SK-N-MC (cell line): ENCODE measurements at regions not wholly inside any gene's neighbourhood (a gene's known extent, or its start where the extent isn't known, plus 50 kb on each side); places are given as distances from the start of the nearest gene placed in this dataset.

ENCODE experiments used
- EZH2 ChIP-seq: fragments of 200-600 bp; sonication (generic); IDR thresholded peaks from one replicate; pipeline ENCODE4 v1.6.1; 2017; ENCODE audit warnings: antibody characterized with exemption
- FOXP2 ChIP-seq: optimal IDR thresholded peaks from 2 replicates; pipeline ENCODE3; 2011; ENCODE audit warnings: mild to moderate bottlenecking, moderate library complexity; ENCODE audit not compliant: insufficient read depth; ENCODE audit errors: extremely low read length, control extremely low read depth
- POLR2AphosphoS5 ChIP-seq: IDR thresholded peaks from 2 replicates; pipeline ENCODE4 v1.6.1; 2012; ENCODE audit warnings: mild to moderate bottlenecking, low read depth, low read length, borderline replicate concordance

DNA sequence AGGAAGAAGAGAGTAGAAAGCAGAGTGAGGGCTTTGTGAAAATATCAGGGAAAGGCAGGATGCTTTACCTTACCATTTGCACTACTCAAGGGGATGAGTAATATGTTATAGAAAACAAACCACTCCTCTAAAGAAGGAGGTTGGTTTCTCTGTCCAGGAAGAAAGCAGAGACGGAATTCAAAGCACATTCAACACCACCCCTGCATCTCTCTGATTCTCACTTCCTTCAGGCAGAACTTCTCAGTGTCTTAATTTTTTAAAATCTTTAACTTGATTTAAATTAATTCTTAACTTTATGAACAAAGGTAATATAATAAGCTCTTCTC, 82.4 kb downstream of the NR2F2 start:
- TF ChIP-seq POLR2AphosphoS5, result no peak
- TF ChIP-seq EZH2, result no peak
- TF ChIP-seq FOXP2, result no peak
